BLaER1 (cell line): ENCODE measurements at regions not wholly inside any gene's neighbourhood (a gene's known extent, or its start where the extent isn't known, plus 50 kb on each side); places are given as distances from the start of the nearest gene placed in this dataset.

Source experiments
- H3K27ac ChIP-seq: shearing (Covaris generic); formaldehyde crosslinking; 2 replicates; pipeline ENCODE4 v1.8.1; 2022
- H3K27me3 ChIP-seq: shearing (Covaris generic); formaldehyde crosslinking; 2 replicates; pipeline ENCODE4 v1.8.1; 2022
- H3K36me3 ChIP-seq: shearing (Covaris generic); formaldehyde crosslinking; 2 replicates; pipeline ENCODE4 v1.8.1; 2022
- H3K4me1 ChIP-seq: shearing (Covaris generic); formaldehyde crosslinking; 2 replicates; pipeline ENCODE4 v1.8.1; 2022
- H3K4me2 ChIP-seq: shearing (Covaris generic); formaldehyde crosslinking; 2 replicates; pipeline ENCODE4 v1.8.1; 2022
- H3K4me3 ChIP-seq: shearing (Covaris generic); formaldehyde crosslinking; 2 replicates; pipeline ENCODE4 v1.8.1; 2022
- H3K9ac ChIP-seq: shearing (Covaris generic); formaldehyde crosslinking; 2 replicates; pipeline ENCODE4 v1.8.1; 2022
- H3K9me3 ChIP-seq: shearing (Covaris generic); formaldehyde crosslinking; 2 replicates; pipeline ENCODE4 v1.8.1; 2022
- H4K20me1 ChIP-seq: shearing (Covaris generic); formaldehyde crosslinking; 2 replicates; pipeline ENCODE4 v1.8.1; 2022
- Cebpa-rat ChIP-seq: shearing (Covaris generic); IDR thresholded peaks from 2 replicates; pipeline ENCODE4 v1.8.1; 2022

GRCh38 chr9:109549386-109549785 lies 51.3 kb upstream of the PTPN3 start:
- no peak for TF ChIP-seq Cebpa-rat
- Histone ChIP-seq H4K20me1 (no peaks in the 10 kb centered on the region), H3K27ac (no peak overlapping the region), H3K9ac (no peak overlapping the region), H3K4me1 (no peaks in the 10 kb centered on the region), H3K9me3 (peaks cover 39% of the 10 kb centered on the region), H3K4me2 (no peak overlapping the region), H3K27me3 (no peaks in the 10 kb centered on the region), H3K4me3 (no peak overlapping the region), H3K36me3 (no peaks in the 10 kb centered on the region)

- TF ChIP-seq Cebpa-rat: no peak
- Histone ChIP-seq H3K4me1 (peaks cover 6% of the 10 kb centered on the region; the same call in 1 of the 2 replicates), H3K9me3 (peaks cover 20% of the 10 kb centered on the region), H3K27ac (no peak overlapping the region), H3K9ac (no peak overlapping the region), H3K27me3 (no peaks in the 10 kb centered on the region), H3K36me3 (no peaks in the 10 kb centered on the region), H3K4me2 (no peak overlapping the region), H4K20me1 (no peaks in the 10 kb centered on the region), H3K4me3 (no peak overlapping the region)
Observed at GRCh38 chr9:109551651-109552050, 53.5 kb upstream of the PTPN3 start.

- Histone ChIP-seq H3K9me3 (no peaks in the 10 kb centered on the region), H3K36me3 (no peaks in the 10 kb centered on the region), H4K20me1 (no peaks in the 10 kb centered on the region), H3K4me1 (peaks cover 6% of the 10 kb centered on the region; the same call in 1 of the 2 replicates), H3K4me3 (no peak overlapping the region), H3K27ac (no peak overlapping the region), H3K9ac (no peak overlapping the region), H3K27me3 (no peaks in the 10 kb centered on the region), H3K4me2 (no peak overlapping the region)
- TF ChIP-seq Cebpa-rat: no peak
Observed at GRCh38 chr9:109555215-109555614, 57.1 kb upstream of the PTPN3 start.

GRCh38 chr9:109556061-109556460 lies 58.0 kb upstream of the PTPN3 start:
- Histone ChIP-seq H3K9ac (no peak overlapping the region), H4K20me1 (no peaks in the 10 kb centered on the region), H3K4me3 (no peak overlapping the region), H3K4me1 (peaks cover 6% of the 10 kb centered on the region; the same call in 1 of the 2 replicates), H3K36me3 (no peaks in the 10 kb centered on the region), H3K27ac (no peak overlapping the region), H3K9me3 (no peaks in the 10 kb centered on the region), H3K27me3 (no peaks in the 10 kb centered on the region), H3K4me2 (no peak overlapping the region)
- TF ChIP-seq Cebpa-rat: no peak

GRCh38 chr9:109556786-109557185 lies 58.7 kb upstream of the PTPN3 start:
- Histone ChIP-seq H3K4me2 (no peak overlapping the region), H3K27me3 (no peaks in the 10 kb centered on the region), H4K20me1 (no peaks in the 10 kb centered on the region), H3K9me3 (no peaks in the 10 kb centered on the region), H3K4me1 (peaks cover 6% of the 10 kb centered on the region; the same call in 1 of the 2 replicates), H3K4me3 (no peak overlapping the region), H3K36me3 (no peaks in the 10 kb centered on the region), H3K9ac (no peak overlapping the region), H3K27ac (no peak overlapping the region)
- no peak for TF ChIP-seq Cebpa-rat

GRCh38 chr9:109557481-109557880 lies 59.4 kb upstream of the PTPN3 start:
- Histone ChIP-seq H3K27ac (no peak overlapping the region), H3K9me3 (no peaks in the 10 kb centered on the region), H3K4me2 (no peak overlapping the region), H3K4me3 (no peak overlapping the region), H3K4me1 (peaks cover 6% of the 10 kb centered on the region; the same call in 1 of the 2 replicates), H3K27me3 (no peaks in the 10 kb centered on the region), H3K9ac (no peak overlapping the region), H3K36me3 (no peaks in the 10 kb centered on the region), H4K20me1 (no peaks in the 10 kb centered on the region)
- TF ChIP-seq Cebpa-rat: no peak

GRCh38 chr9:109558718-109559151 lies 60.6 kb upstream of the PTPN3 start:
- no peaks in the 10 kb centered on the region for H3K27me3 ChIP-seq
- H3K4me3 ChIP-seq: no peak overlapping the region
- H4K20me1 ChIP-seq: no peaks in the 10 kb centered on the region
- peaks cover 6% of the 10 kb centered on the region; the same call in 1 of the 2 replicates for H3K4me1 ChIP-seq
- no peak overlapping the region for H3K9ac ChIP-seq
- no peaks in the 10 kb centered on the region for H3K9me3 ChIP-seq
- H3K4me2 ChIP-seq: no peak overlapping the region
- no peak overlapping the region for H3K27ac ChIP-seq
- TF ChIP-seq Cebpa-rat: no peak
- H3K36me3 ChIP-seq: no peaks in the 10 kb centered on the region

GRCh38 chr9:109560470-109561132 lies 62.5 kb upstream of the PTPN3 start:
- H3K27me3 ChIP-seq: no peaks in the 10 kb centered on the region
- H3K9me3 ChIP-seq: no peaks in the 10 kb centered on the region
- H3K4me2 ChIP-seq: no peak overlapping the region
- no peak overlapping the region for H3K27ac ChIP-seq
- H4K20me1 ChIP-seq: no peaks in the 10 kb centered on the region
- no peak for TF ChIP-seq Cebpa-rat
- no peaks in the 10 kb centered on the region for H3K36me3 ChIP-seq
- H3K4me3 ChIP-seq: no peak overlapping the region
- H3K4me1 ChIP-seq: peaks cover 6% of the 10 kb centered on the region; the same call in 1 of the 2 replicates
- no peak overlapping the region for H3K9ac ChIP-seq

GRCh38 chr9:109561137-109561536 lies 63.0 kb upstream of the PTPN3 start:
- Histone ChIP-seq H3K36me3 (no peaks in the 10 kb centered on the region), H3K4me2 (no peak overlapping the region), H3K9ac (no peak overlapping the region), H3K9me3 (no peaks in the 10 kb centered on the region), H3K4me3 (no peak overlapping the region), H3K27ac (no peak overlapping the region), H3K4me1 (peaks cover 2% of the 10 kb centered on the region; the same call in 1 of the 2 replicates), H3K27me3 (no peaks in the 10 kb centered on the region), H4K20me1 (no peaks in the 10 kb centered on the region)
- TF ChIP-seq Cebpa-rat: no peak

- H3K4me2 ChIP-seq: peak overlapping the region; percentile 25
- no peaks in the 10 kb centered on the region for H3K9me3 ChIP-seq
- no peaks in the 10 kb centered on the region for H3K27me3 ChIP-seq
- no peaks in the 10 kb centered on the region for H4K20me1 ChIP-seq
- TF ChIP-seq Cebpa-rat: no peak
- no peaks in the 10 kb centered on the region for H3K36me3 ChIP-seq
- no peak overlapping the region for H3K9ac ChIP-seq
- H3K4me1 ChIP-seq: peaks cover 8% of the 10 kb centered on the region
- H3K27ac ChIP-seq: no peak overlapping the region
- H3K4me3 ChIP-seq: no peak overlapping the region
Observed at GRCh38 chr9:109568089-109568488, 70.0 kb upstream of the PTPN3 start.
